22Rv1 (cell line): ENCODE measurements at regions not wholly inside any gene's neighbourhood (a gene's known extent, or its start where the extent isn't known, plus 50 kb on each side); places are given as distances from the start of the nearest gene placed in this dataset.

Experiments
- ZFX ChIP-seq: fragments of 450-650 bp; IDR thresholded peaks from 2 replicates; pipeline ENCODE4 v1.6.1; 2017; ENCODE audit warnings: antibody characterized with exemption, borderline replicate concordance
- TF ChIP-seq, protein P1 (sequence below): fragments of 450-650 bp; IDR thresholded peaks from 2 replicates; pipeline ENCODE4 v1.5.1; 2017; ENCODE audit warnings: mild to moderate bottlenecking

DNA sequence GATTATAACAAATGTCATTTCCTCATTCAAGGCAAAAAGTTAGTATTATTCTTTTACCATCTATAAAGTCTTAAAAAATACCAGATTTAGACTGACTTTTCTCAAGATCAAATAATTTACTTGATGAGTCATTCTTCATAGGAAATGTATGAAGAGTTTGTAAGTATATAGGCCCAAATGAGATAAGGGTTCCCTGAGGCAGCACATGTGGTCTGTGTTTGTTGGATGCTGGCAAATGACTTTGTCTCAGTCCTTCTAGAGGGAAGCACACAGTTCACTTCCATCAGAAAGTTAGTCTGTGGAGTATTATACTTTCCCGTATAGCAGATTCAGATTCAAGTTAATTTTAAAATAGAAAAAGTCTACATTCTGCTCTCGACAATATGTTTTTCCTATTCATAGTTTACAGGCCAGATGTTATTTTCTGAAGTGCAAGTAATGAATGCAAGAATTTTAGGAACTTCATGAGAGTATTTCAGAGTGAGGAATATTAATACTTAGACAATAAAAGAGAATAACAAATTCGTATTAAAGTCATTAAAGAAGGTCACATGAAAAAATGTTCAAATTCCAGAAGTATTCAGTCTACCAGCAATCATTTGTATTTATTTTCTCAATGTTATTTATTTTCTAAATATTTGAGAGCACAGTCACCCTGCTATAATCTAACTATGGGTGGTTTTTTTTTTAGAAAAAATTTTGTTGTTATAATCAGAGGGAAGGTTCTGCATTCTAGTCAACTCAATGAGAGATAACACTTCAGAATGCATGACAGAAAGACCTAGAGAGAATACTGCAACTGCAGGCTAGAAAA lies 601.8 kb upstream of the ZFP42 start:
- TF ChIP-seq, protein P1, sequence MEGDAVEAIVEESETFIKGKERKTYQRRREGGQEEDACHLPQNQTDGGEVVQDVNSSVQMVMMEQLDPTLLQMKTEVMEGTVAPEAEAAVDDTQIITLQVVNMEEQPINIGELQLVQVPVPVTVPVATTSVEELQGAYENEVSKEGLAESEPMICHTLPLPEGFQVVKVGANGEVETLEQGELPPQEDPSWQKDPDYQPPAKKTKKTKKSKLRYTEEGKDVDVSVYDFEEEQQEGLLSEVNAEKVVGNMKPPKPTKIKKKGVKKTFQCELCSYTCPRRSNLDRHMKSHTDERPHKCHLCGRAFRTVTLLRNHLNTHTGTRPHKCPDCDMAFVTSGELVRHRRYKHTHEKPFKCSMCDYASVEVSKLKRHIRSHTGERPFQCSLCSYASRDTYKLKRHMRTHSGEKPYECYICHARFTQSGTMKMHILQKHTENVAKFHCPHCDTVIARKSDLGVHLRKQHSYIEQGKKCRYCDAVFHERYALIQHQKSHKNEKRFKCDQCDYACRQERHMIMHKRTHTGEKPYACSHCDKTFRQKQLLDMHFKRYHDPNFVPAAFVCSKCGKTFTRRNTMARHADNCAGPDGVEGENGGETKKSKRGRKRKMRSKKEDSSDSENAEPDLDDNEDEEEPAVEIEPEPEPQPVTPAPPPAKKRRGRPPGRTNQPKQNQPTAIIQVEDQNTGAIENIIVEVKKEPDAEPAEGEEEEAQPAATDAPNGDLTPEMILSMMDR, result no peak
- TF ChIP-seq ZFX, result no peak
